WI38 (cell line): ENCODE measurements at regions not wholly inside any gene's neighbourhood (a gene's known extent, or its start where the extent isn't known, plus 50 kb on each side); places are given as distances from the start of the nearest gene placed in this dataset.

ENCODE experiments used
- H3K4me3 ChIP-seq: 2 replicates; pipeline ENCODE4 v1.5.1; 2011; ENCODE audit warnings: low read depth, mild to moderate bottlenecking, control low read depth, low read length
- CTCF ChIP-seq: IDR thresholded peaks from 2 replicates; pipeline ENCODE4 v1.5.1; 2012; ENCODE audit warnings: low read depth, mild to moderate bottlenecking, control low read depth, low read length

GRCh38 chr20:41853806-41854205, 235.6 kb upstream of the CHD6 start:
- no peak overlapping the region for H3K4me3 ChIP-seq
- TF ChIP-seq CTCF = no peak

- H3K4me3 ChIP-seq = no peak overlapping the region
- no peak for TF ChIP-seq CTCF
Measured at GRCh38 chr20:41848180-41848579, 230.0 kb upstream of the CHD6 start.

GRCh38 chr20:41837669-41838224, 219.6 kb upstream of the CHD6 start:
- H3K4me3 ChIP-seq = no peak overlapping the region

GRCh38 chr20:41833739-41834138, 215.6 kb upstream of the CHD6 start:
- TF ChIP-seq CTCF = no peak

More at GRCh38 chr20:41837669-41838224, 219.6 kb upstream of the CHD6 start:
- TF ChIP-seq CTCF = no peak

GRCh38 chr20:41830702-41831101, 212.5 kb upstream of the CHD6 start:
- no peak for TF ChIP-seq CTCF
- no peak overlapping the region for H3K4me3 ChIP-seq

More at GRCh38 chr20:41833739-41834138, 215.6 kb upstream of the CHD6 start:
- no peak overlapping the region for H3K4me3 ChIP-seq

- H3K4me3 ChIP-seq = no peak overlapping the region
- no peak for TF ChIP-seq CTCF
Measured at GRCh38 chr20:41819436-41819835, 201.3 kb upstream of the CHD6 start.

- no peak for TF ChIP-seq CTCF
- no peak overlapping the region for H3K4me3 ChIP-seq
Measured at GRCh38 chr20:41818991-41819390, 200.8 kb upstream of the CHD6 start.
